Breast epithelium (tissue), 3 donors: ENCODE measurements at regions not wholly inside any gene's neighbourhood (a gene's known extent, or its start where the extent isn't known, plus 50 kb on each side); places are given as distances from the start of the nearest gene placed in this dataset.

Source experiments
- POLR2AphosphoS5 ChIP-seq, 3 donors: sonication (generic); formaldehyde crosslinking; IDR thresholded peaks; one replicate each; pipeline ENCODE4 v1.6.1; 2017; ENCODE audit warnings: antibody characterized with exemption in 3 of 3
- TF ChIP-seq, protein P1 (sequence below), 3 donors: fragments of 450-650 bp; IDR thresholded peaks; one replicate each; pipeline ENCODE4 v1.5.1; 2016 to 2017; ENCODE audit warnings: antibody characterized with exemption in 3 of 3, mild to moderate bottlenecking in 3 of 3, moderate library complexity in 3 of 3

DNA sequence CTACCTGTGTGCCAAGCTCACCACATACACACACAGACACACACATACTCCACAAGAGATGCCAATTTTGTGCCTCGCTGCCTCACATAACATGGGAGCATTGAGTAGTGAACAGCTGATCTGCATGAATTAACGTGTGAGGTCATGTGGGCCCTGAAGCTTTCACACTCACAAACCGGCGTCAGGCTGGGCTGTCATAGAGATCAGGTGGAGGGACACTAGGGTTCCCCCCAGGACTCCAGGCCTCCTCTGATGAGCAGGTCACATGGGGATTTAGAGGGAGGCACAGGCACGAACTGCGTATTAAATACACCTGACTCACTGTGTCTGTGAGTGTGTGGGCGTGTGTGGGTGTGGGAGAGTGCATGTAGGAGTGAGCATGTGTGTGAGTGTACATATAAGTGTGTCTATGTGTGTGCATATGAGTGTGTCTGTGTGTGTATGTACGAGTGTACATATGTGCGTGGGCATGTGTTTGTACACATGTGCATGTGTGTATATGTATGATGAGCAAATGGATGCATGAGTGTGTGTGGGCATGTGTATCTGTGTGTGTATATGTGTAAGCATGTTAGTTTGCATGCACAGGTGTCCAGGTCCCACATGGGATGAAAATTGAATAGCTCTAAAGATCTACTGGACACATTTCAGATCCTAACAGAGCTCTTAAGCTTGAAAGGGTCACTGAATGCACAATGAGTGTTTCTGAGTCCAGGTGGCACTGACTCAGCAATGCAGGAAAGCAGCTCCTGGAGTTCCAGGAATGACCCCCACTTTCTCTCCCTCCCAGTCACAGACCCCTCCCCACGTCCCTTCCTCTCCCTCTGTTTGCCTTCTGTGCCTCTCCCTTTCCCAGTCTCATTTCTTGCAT, 336.6 kb downstream of the PREX1 start:
- no peak for TF ChIP-seq POLR2AphosphoS5 (IDR thresholded peaks at IDR 0.05)
- TF ChIP-seq, protein P1, sequence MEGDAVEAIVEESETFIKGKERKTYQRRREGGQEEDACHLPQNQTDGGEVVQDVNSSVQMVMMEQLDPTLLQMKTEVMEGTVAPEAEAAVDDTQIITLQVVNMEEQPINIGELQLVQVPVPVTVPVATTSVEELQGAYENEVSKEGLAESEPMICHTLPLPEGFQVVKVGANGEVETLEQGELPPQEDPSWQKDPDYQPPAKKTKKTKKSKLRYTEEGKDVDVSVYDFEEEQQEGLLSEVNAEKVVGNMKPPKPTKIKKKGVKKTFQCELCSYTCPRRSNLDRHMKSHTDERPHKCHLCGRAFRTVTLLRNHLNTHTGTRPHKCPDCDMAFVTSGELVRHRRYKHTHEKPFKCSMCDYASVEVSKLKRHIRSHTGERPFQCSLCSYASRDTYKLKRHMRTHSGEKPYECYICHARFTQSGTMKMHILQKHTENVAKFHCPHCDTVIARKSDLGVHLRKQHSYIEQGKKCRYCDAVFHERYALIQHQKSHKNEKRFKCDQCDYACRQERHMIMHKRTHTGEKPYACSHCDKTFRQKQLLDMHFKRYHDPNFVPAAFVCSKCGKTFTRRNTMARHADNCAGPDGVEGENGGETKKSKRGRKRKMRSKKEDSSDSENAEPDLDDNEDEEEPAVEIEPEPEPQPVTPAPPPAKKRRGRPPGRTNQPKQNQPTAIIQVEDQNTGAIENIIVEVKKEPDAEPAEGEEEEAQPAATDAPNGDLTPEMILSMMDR (IDR thresholded peaks at IDR 0.05), result no peak
